GM12874 (cell line): ENCODE measurements at regions not wholly inside any gene's neighbourhood (a gene's known extent, or its start where the extent isn't known, plus 50 kb on each side); places are given as distances from the start of the nearest gene placed in this dataset.

Experiments
- TF ChIP-seq, protein P1 (sequence below): IDR thresholded peaks from 2 replicates; pipeline ENCODE4 v1.5.1; 2011; ENCODE audit warnings: low read depth, mild to moderate bottlenecking, control low read depth, low read length, moderate library complexity; ENCODE audit not compliant: insufficient read depth

DNA sequence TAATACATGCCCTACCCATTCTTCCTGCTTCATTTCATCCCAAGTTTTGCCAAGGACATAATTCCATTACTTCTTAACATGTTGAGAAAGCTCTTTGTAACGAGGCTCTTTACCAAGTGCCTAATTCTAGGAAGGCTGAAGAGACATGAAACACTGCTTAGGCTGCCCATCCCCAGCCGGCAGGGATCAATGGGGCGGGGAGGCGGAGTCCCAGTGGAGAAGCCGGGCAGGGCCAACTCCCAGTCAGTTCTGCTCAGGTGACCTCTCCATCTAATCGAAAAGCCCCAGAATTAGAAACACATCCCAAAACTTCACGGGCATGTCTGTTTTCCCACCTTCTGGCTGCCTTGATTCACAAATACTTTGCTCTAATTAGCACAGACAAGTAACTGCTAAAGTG, 89.5 kb upstream of the LYZL1 start:
- TF ChIP-seq, protein P1, sequence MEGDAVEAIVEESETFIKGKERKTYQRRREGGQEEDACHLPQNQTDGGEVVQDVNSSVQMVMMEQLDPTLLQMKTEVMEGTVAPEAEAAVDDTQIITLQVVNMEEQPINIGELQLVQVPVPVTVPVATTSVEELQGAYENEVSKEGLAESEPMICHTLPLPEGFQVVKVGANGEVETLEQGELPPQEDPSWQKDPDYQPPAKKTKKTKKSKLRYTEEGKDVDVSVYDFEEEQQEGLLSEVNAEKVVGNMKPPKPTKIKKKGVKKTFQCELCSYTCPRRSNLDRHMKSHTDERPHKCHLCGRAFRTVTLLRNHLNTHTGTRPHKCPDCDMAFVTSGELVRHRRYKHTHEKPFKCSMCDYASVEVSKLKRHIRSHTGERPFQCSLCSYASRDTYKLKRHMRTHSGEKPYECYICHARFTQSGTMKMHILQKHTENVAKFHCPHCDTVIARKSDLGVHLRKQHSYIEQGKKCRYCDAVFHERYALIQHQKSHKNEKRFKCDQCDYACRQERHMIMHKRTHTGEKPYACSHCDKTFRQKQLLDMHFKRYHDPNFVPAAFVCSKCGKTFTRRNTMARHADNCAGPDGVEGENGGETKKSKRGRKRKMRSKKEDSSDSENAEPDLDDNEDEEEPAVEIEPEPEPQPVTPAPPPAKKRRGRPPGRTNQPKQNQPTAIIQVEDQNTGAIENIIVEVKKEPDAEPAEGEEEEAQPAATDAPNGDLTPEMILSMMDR: no peak

DNA sequence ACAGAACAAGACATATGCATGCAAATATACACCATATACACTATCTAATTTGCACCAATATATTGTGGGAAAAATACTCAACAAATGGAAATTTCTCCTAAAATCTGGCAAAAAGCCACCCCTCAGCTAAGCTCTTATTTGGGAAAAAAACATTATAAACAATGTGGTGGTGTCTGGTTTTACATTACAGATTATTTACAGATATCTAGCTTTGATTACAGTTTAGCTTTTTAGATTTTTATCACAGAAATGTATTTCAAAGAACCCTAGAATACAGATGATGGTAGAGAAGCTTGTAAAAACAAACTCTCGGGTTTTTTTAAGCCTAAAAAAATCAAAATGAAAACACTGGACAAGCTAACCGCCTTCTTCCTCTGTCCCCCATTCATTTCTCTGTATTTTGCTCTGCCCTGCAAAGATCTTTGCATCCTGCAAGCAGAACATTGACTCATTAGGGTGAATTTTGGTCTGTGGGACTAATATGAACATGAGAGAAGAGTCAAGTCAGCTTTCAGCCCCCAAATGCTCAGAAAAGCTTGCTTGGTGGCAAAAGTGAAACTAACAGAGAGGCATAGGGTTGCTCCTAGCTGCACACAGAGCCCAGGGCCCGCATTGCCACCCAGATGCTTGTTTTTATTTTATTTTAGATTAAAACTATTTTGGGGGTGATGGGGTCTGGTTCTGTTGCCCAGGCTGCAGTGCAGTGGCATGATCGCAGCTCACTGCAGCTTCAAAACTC, 88.8 kb upstream of the LYZL1 start:
- TF ChIP-seq, protein P1: no peak

DNA sequence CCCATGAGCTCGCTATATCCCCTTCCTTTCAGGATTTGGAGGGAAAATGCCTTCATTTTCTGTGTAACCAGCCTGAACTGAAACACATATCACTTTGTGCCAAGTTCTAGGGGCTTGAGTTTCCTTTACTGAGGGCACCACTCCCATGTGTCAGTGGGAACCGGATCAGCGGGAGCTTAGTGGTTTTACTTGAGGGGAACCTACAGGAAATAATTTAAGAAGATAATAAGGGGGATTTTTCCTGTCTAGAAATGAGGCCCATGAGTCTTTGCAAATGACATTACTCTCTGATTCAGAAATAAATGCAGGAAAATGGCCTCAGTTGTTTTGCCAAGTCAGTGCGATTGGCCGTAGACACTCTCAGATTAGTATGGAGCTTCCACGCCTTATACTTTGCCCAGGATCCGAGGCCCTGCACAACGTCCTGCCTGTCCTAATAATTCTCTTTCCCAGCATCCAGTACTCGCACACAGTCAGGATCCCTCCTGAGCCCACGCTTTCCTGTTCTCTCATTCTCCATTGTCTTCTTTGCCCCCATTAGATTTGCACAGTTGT, 86.4 kb upstream of the LYZL1 start:
- TF ChIP-seq, protein P1: no peak

DNA sequence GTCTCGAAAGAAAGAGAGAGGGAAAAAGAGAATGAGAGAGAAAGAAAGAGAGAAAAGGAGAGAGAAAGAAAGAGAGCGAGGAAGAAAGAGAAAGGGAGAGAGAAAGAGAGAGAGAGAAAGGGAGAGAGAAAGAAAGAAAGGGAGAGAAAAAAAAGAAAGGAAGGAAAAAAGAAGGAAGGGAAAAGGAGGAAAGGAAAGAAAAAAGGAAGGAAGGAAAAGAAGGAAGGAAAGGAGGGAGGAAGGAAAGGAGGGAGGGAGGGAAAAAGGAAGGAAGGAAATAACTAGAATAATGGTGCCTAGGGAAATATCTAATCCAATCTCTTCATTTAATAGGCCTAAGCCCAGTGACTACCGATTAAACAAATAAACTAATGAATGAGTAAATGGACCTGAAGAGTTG, 85.4 kb upstream of the LYZL1 start:
- TF ChIP-seq, protein P1: no peak

DNA sequence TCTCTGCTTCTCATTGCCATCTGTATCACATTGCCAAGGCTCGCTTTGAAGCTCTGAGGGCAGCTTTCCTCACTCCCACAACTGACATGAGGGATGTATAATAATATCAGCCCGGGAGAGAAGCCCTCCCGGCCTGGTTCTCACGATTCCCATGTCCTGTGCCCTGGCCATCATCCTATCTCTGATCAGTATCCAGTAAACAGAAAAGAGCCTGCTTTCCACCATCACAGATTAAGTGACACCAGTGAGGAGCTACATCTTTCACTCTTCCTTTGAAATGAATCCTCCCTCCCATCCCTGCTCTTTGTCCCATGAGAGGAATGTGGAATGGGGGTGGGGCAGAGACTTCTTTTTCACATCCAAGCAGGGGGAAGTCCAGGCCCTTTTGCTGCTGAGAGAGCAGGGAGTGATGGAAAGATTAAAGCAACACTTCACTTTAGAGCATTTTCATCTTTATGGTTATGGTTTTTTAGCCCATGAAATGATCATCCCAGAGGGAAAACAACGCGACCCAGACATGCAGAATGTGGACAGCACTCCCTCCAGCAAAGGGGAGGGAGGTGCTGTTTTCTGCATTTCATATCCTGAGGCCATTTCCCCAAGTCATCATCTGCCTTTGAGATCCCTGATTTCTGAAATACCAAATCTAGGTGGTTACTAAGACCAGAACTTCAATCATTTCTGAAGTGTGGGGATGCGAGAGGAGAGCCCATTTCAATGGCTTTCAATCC, 84.6 kb upstream of the LYZL1 start:
- TF ChIP-seq, protein P1: no peak

DNA sequence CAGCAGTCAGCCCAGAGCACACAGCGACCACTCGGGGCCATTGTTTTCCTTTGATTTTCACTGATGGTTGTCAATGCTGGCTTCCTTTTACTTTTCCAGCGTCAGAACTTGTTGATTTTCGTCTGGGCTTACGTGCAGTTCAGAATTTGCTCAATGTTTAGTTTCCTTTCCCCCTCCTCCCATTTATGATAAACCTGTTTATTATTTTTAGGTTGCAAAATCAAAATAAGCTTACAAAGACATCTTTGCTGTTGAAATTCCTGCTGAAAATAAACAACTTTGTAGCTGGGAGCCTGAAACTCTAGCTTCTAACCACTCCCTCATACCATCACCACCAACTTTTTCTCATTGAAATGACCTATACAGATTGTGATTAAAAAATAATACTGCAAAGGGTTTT, 83.1 kb upstream of the LYZL1 start:
- TF ChIP-seq, protein P1: no peak

DNA sequence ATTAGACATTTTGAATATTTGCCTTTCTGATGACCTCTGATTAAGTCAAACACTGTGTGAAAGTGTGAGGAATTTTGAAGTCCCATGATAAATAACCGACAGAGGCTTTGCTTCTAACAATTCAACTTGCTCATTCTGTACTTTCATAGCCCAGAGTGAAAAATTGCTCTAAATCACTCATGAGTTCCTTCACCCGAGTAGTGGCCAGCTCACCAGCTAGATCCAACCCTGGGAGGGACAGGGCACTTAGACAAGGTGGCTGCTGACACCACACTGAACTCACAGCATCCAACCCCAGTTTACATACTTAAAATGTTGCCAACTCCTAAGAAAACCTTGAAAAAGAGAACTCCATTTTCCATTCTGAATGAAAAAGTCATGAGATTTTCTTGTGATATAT, 80.0 kb upstream of the LYZL1 start:
- TF ChIP-seq, protein P1: no peak
